ENCODE measurements at regions not wholly inside any gene's neighbourhood (a gene's known extent, or its start where the extent isn't known, plus 50 kb on each side); places are given as distances from the start of the nearest gene placed in this dataset.

- TF ChIP-seq ATF3 (IDR thresholded peaks at IDR 0.05) (peak; percentile 68), ATF3 (CRISPR knock-in tag; conservative IDR thresholded peaks at IDR 0.05) (no peak), HDAC2 (IDR thresholded peaks at IDR 0.05) (peak; percentile 98), NBN (IDR thresholded peaks at IDR 0.05; ENCODE audit: low read depth) (peak; percentile 80; the same call in 1 of the 2 replicates), EHMT2 (IDR thresholded peaks at IDR 0.05) (peak; percentile 57; the same call in 1 of the 2 replicates), ETV5 (CRISPR knock-in tag; IDR thresholded peaks at IDR 0.05; ENCODE audit: low read depth) (peak; percentile 97), CCNT2 (IDR thresholded peaks at IDR 0.05; ENCODE audit: borderline replicate concordance, extremely low read depth, insufficient read length, low read depth, low read length) (peak; percentile 94), MYC (IDR thresholded peaks at IDR 0.05; ENCODE audit: low read depth, low read length) (peak; percentile 30; the same call in 1 of the 2 replicates), MYC (CRISPR knock-in tag; IDR thresholded peaks at IDR 0.05; ENCODE audit: borderline replicate concordance, low read depth) (no peak), SIN3A (IDR thresholded peaks at IDR 0.05; ENCODE audit: borderline replicate concordance in 2 of 2, control insufficient read depth in 1 of 2, low read depth in 2 of 2, low read length in 2 of 2) (0 out of 4 replicates have a peak, but pooled peaks of 1 of the 2 experiments have one; percentile 34), ZMIZ1 (IDR thresholded peaks at IDR 0.05; ENCODE audit: low read depth in 2 of 2, low read length in 2 of 2) (peak in 1 of 2 experiments; percentile 93; a peak in 2 of 4 replicates), NFRKB (IDR thresholded peaks at IDR 0.05; ENCODE audit: low read depth) (peak; percentile 86), MLLT1 (IDR thresholded peaks at IDR 0.05) (peak in 1 of 2 experiments; percentile 47; a peak in 1 of 4 replicates), RAD21 (CRISPR knock-in tag; conservative IDR thresholded peaks at IDR 0.05 in 1 of 2, IDR thresholded peaks at IDR 0.05 in 1 of 2) (peak; percentile 8 to 46; a peak in 2 of 4 replicates), ETV1 (tag; conservative IDR thresholded peaks at IDR 0.05; ENCODE audit: low read depth) (peak; percentile 97), ZNF785 (CRISPR knock-in tag; IDR thresholded peaks at IDR 0.05) (no peak), EZH2 (IDR thresholded peaks at IDR 0.05; ENCODE audit: borderline replicate concordance, low read depth, low read length) (no peak), PBX2 (CRISPR knock-in tag; IDR thresholded peaks at IDR 0.05; ENCODE audit: low read depth) (peak; percentile 74), PBX2 (tag; conservative IDR thresholded peaks at IDR 0.05; ENCODE audit: low read depth) (peak; percentile 96)
Observed at GRCh38 chr1:54464477-54465146, 58.4 kb upstream of the SSBP3 start (continued).

Data from K562 (cell line).